IMR-90 (cell line): ENCODE measurements at regions not wholly inside any gene's neighbourhood (a gene's known extent, or its start where the extent isn't known, plus 50 kb on each side); places are given as distances from the start of the nearest gene placed in this dataset.

Experiments
- ATAC-seq: fragments of 200-7000 bp; cut with Tn5 transposase; 2 replicates; pipeline ENCODE4 v1.9.1; 2020; ENCODE audit warnings: low read depth, mild to moderate bottlenecking, moderate library complexity
- BruUV-seq: library from RNA; stranded (reverse); fragments of 400-500 nt; replicated peaks from 2 replicates; lab custom pipeline; 2021; lab: Mats Ljungman, UMichigan
- CTCF ChIA-PET: fragments of 300-600 bp; formaldehyde crosslinking; extraction: SDS; loops from one replicate; lab custom pipeline; 2021; ENCODE audit warnings: antibody characterized with exemption; lab: Yijun Ruan, JAX
- POLR2A ChIA-PET: fragments of 300-600 bp; sonication (Branson Sonifier 250); formaldehyde crosslinking; loops from one replicate; lab custom pipeline; 2022; ENCODE audit warnings: antibody characterized with exemption; ENCODE audit not compliant: unreplicated experiment; lab: Charles Lee
- DNase-seq: peaks from one replicate; pipeline ENCODE4 v3.0.0; 2013
- H2AFZ ChIP-seq: replicated peaks from 2 replicates; pipeline ENCODE3; 2013; ENCODE audit warnings: low read length, mild to moderate bottlenecking; ENCODE audit not compliant: poor library complexity
- H2AK5ac ChIP-seq: 2 replicates; pipeline ENCODE4 v1.6.1; 2013; ENCODE audit warnings: low read depth, low read length, inconsistent platforms
- H2AK9ac ChIP-seq: replicated peaks from 2 replicates; pipeline ENCODE3; 2013; ENCODE audit warnings: mild to moderate bottlenecking, low read depth, low read length, moderate library complexity; ENCODE audit not compliant: poor library complexity
- H2BK120ac ChIP-seq: 2 replicates; pipeline ENCODE4 v1.6.1; 2013; ENCODE audit warnings: low read depth, low read length, inconsistent platforms
- H2BK15ac ChIP-seq: 3 replicates; pipeline ENCODE4 v1.6.1; 2013; ENCODE audit warnings: low read depth, low read length, inconsistent platforms
- H2BK20ac ChIP-seq: 2 replicates; pipeline ENCODE4 v1.6.1; 2013; ENCODE audit warnings: low read depth, mild to moderate bottlenecking, inconsistent platforms, low read length, moderate library complexity
- H2BK5ac ChIP-seq: 2 replicates; pipeline ENCODE4 v1.6.1; 2013; ENCODE audit warnings: mild to moderate bottlenecking, low read depth, low read length, inconsistent platforms; ENCODE audit not compliant: poor library complexity, severe bottlenecking
- H3K14ac ChIP-seq: replicated peaks from 2 replicates; pipeline ENCODE4 v1.6.1; 2013; ENCODE audit warnings: low read depth, low read length, inconsistent platforms
- H3K18ac ChIP-seq: 2 replicates; pipeline ENCODE4 v1.6.1; 2013; ENCODE audit warnings: low read depth, low read length, control low read depth
- H3K23ac ChIP-seq: 2 replicates; pipeline ENCODE4 v1.6.1; 2013; ENCODE audit warnings: low read depth, low read length, inconsistent platforms
- H3K27ac ChIP-seq: 2 replicates; pipeline ENCODE4 v1.5.1; 2013; ENCODE audit warnings: mild to moderate bottlenecking, control low read depth, low read length; ENCODE audit not compliant: insufficient read depth
- H3K27me3 ChIP-seq: 2 replicates; pipeline ENCODE4 v1.6.1; 2013; ENCODE audit warnings: low read length; ENCODE audit not compliant: control insufficient read depth, insufficient read depth
- H3K36me3 ChIP-seq: 2 replicates; pipeline ENCODE4 v1.6.1; 2013; ENCODE audit warnings: low read length, mixed read lengths; ENCODE audit not compliant: control insufficient read depth, insufficient read depth
- H3K4ac ChIP-seq: 2 replicates; pipeline ENCODE4 v1.6.1; 2013; ENCODE audit warnings: low read depth, low read length, inconsistent platforms
- H3K4me1 ChIP-seq: 2 replicates; pipeline ENCODE4 v1.6.1; 2013; ENCODE audit warnings: low read length, mixed read lengths; ENCODE audit not compliant: control insufficient read depth, insufficient read depth
- H3K4me2 ChIP-seq: 2 replicates; pipeline ENCODE4 v1.6.1; 2013; ENCODE audit warnings: low read depth, mild to moderate bottlenecking, control low read depth, low read length, moderate library complexity
- H3K4me3 ChIP-seq: 2 replicates; pipeline ENCODE4 v1.5.1; 2013; ENCODE audit warnings: low read depth, mild to moderate bottlenecking, control low read depth, low read length, moderate library complexity; ENCODE audit not compliant: insufficient read depth
- H3K56ac ChIP-seq: 2 replicates; pipeline ENCODE4 v1.6.1; 2013; ENCODE audit warnings: low read length, inconsistent platforms; ENCODE audit not compliant: insufficient read depth; ENCODE audit errors: extremely low read depth
- H3K79me1 ChIP-seq, 2 experiments: 2 replicates each; pipeline ENCODE4 v1.6.1; 2013; ENCODE audit warnings: low read length in 2 of 2, inconsistent platforms in 1 of 2, low read depth in 1 of 2
- H3K9ac ChIP-seq: 2 replicates; pipeline ENCODE4 v1.6.1; 2013; ENCODE audit warnings: low read depth, low read length, control low read depth
- H3K9me1 ChIP-seq: 2 replicates; pipeline ENCODE4 v1.6.1; 2013; ENCODE audit warnings: low read length, inconsistent platforms; ENCODE audit not compliant: insufficient read depth
- H3K9me3 ChIP-seq: 2 replicates; pipeline ENCODE4 v1.6.1; 2013; ENCODE audit warnings: low read length; ENCODE audit not compliant: control insufficient read depth, insufficient read depth
- H4K20me1 ChIP-seq: 2 replicates; pipeline ENCODE4 v1.6.1; 2013; ENCODE audit warnings: low read length, inconsistent platforms; ENCODE audit not compliant: insufficient read depth
- H4K5ac ChIP-seq: 2 replicates; pipeline ENCODE4 v1.6.1; 2013; ENCODE audit warnings: mild to moderate bottlenecking, low read depth, low read length, control low read depth
- H4K8ac ChIP-seq, 2 experiments: 2 replicates each; pipeline ENCODE4 v1.6.1; 2013; ENCODE audit warnings: low read depth in 2 of 2, low read length in 2 of 2, control low read depth in 1 of 2, inconsistent platforms in 1 of 2
- H4K91ac ChIP-seq: 2 replicates; pipeline ENCODE4 v1.6.1; 2013; ENCODE audit warnings: low read depth, low read length, inconsistent platforms; ENCODE audit not compliant: insufficient read depth
- MAZ ChIP-seq: IDR thresholded peaks from 2 replicates; pipeline ENCODE4 v1.6.1; 2012; ENCODE audit warnings: low read depth, mild to moderate bottlenecking, low read length, improper control_type of control experiment, moderate library complexity, borderline replicate concordance
- WGBS, 2 experiments: methylation state at CpG; one replicate each; pipeline versions ENCODE4 v1.1.5 to v1.1.7; 2013; ENCODE audit warnings: missing lambda C conversion rate in 2 of 2; ENCODE audit not compliant: insufficient read length in 1 of 2; ENCODE audit errors: extremely low coverage in 2 of 2; 5-methylcytosine and 5-hydroxymethylcytosine counted together
- dilution Hi-C: fragments of 300-500 bp; cut with HindIII; formaldehyde crosslinking; loops from one replicate; pipeline ENCODE4 v1.14.3; 2018; ENCODE audit warnings: low sequenced_read_pairs; ENCODE audit not compliant: unreplicated experiment
- in situ Hi-C: fragments of 300-500 bp; cut with MboI; formaldehyde crosslinking; loops from 3 replicates; pipeline ENCODE4 v1.14.3; 2019; ENCODE audit warnings: low sequenced_read_pairs, inconsistent platforms, mixed read lengths
- intact Hi-C: fragments of 100-400 bp; cut with micrococcal nuclease; formaldehyde crosslinking; loops from 2 replicates; pipeline ENCODE4 v1.10.0; 2022
- TF ChIP-seq, protein P1 (sequence below): fragments of 150-350 bp; IDR thresholded peaks from 2 replicates; pipeline ENCODE4 v1.6.1; 2017; ENCODE audit warnings: mild to moderate bottlenecking, antibody characterized with exemption, low read length, low read depth
- TF ChIP-seq, protein P2 (sequence below): conservative IDR thresholded peaks from 2 replicates; pipeline ENCODE4 v1.5.1; 2012; ENCODE audit warnings: mild to moderate bottlenecking, low read depth, low read length, improper control_type of control experiment

DNA sequence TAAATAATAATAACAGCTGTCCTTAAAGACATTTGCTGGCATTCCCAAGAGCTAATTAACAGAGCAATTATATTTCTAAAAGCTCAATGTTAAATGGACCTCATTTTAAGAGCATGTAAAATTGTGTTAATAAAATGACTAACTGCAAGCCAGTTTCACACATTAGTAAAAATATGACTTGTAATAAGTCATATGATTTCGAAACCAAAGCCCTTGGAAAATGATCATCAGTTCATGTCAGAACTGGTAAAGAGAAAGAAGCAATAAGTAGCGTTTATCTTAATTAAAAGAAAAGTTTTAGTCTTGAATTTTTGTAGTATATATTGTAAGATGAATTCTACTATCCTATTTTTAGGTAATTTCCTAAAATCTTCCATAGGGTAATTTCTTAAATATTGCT lies 310.7 kb downstream of the CNTN3 start:
- Histone ChIP-seq H2AK5ac (no peak overlapping the region), H3K9me3 (no peaks in the 10 kb centered on the region), H3K79me1 (no peaks in the 10 kb centered on the region), H3K9me1 (no peaks in the 10 kb centered on the region), H2AFZ (no peak overlapping the region), H4K20me1 (no peaks in the 10 kb centered on the region), H2BK15ac (no peak overlapping the region), H3K56ac (no peak overlapping the region), H3K36me3 (no peaks in the 10 kb centered on the region), H3K4me3 (no peak overlapping the region), H4K5ac (no peak overlapping the region), H3K4ac (no peak overlapping the region), H2BK20ac (no peak overlapping the region), H2BK120ac (no peak overlapping the region), H3K27me3 (no peaks in the 10 kb centered on the region), H2BK5ac (no peak overlapping the region), H3K9ac (no peak overlapping the region), H2AK9ac (no peak overlapping the region), H4K8ac (no peak overlapping the region), H3K18ac (no peak overlapping the region), H3K23ac (no peak overlapping the region), H3K27ac (no peak overlapping the region), H3K14ac (no peak overlapping the region), H3K4me1 (no peaks in the 10 kb centered on the region), H3K4me2 (no peak overlapping the region), H4K91ac (no peak overlapping the region)
- no peak for DNase-seq
- no peak for ATAC-seq
- no CpG with 5 or more reads among the region's 2 CpGs for WGBS, 2 experiments
- in situ Hi-C loops: no loop called here
- ChIA-PET CTCF (no interaction called here), POLR2A (no interaction called here)
- intact Hi-C loops: no loop called here
- no TSS peak for BruUV-seq
- TF ChIP-seq, protein P1, sequence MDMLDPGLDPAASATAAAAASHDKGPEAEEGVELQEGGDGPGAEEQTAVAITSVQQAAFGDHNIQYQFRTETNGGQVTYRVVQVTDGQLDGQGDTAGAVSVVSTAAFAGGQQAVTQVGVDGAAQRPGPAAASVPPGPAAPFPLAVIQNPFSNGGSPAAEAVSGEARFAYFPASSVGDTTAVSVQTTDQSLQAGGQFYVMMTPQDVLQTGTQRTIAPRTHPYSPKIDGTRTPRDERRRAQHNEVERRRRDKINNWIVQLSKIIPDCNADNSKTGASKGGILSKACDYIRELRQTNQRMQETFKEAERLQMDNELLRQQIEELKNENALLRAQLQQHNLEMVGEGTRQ: no peak
- TF ChIP-seq, protein P2, sequence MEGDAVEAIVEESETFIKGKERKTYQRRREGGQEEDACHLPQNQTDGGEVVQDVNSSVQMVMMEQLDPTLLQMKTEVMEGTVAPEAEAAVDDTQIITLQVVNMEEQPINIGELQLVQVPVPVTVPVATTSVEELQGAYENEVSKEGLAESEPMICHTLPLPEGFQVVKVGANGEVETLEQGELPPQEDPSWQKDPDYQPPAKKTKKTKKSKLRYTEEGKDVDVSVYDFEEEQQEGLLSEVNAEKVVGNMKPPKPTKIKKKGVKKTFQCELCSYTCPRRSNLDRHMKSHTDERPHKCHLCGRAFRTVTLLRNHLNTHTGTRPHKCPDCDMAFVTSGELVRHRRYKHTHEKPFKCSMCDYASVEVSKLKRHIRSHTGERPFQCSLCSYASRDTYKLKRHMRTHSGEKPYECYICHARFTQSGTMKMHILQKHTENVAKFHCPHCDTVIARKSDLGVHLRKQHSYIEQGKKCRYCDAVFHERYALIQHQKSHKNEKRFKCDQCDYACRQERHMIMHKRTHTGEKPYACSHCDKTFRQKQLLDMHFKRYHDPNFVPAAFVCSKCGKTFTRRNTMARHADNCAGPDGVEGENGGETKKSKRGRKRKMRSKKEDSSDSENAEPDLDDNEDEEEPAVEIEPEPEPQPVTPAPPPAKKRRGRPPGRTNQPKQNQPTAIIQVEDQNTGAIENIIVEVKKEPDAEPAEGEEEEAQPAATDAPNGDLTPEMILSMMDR: no peak
- no peak for TF ChIP-seq MAZ
- dilution Hi-C loops: no loop called here
